HL-60 (cell line): ENCODE measurements at regions not wholly inside any gene's neighbourhood (a gene's known extent, or its start where the extent isn't known, plus 50 kb on each side); places are given as distances from the start of the nearest gene placed in this dataset.
"Not testable (repeated sequence)": the region's sequence is repeated elsewhere in the genome, so short reads cannot be mapped to it uniquely, and the experiment has no call there.

ENCODE experiments used
- CTCF ChIP-seq: IDR thresholded peaks from one replicate; pipeline ENCODE4 v1.5.1; 2011; ENCODE audit warnings: low read length, control low read depth, inconsistent platforms; ENCODE audit not compliant: insufficient read depth
- POLR2AphosphoS5 ChIP-seq: IDR thresholded peaks from 2 replicates; pipeline ENCODE4 v1.6.1; 2012; ENCODE audit warnings: low read depth

GRCh38 chr15:69928890-69929289, 168.8 kb downstream of the TLE3 start:
- not testable (repeated sequence) for TF ChIP-seq POLR2AphosphoS5, CTCF
